HFFc6 (cell line): ENCODE measurements at regions not wholly inside any gene's neighbourhood (a gene's known extent, or its start where the extent isn't known, plus 50 kb on each side); places are given as distances from the start of the nearest gene placed in this dataset.
A peak's percentile ranks its signal among the peaks of the same experiment; 100 is the strongest.

Experiments
- DNase-seq: peaks from one replicate; pipeline ENCODE4 v3.0.0-alpha.2; 2018
- H3K27ac Mint-ChIP-seq: 2 replicates; pipeline ENCODE4 v1.8.0; 2020; ENCODE audit warnings: mild to moderate bottlenecking, mixed read lengths
- H3K27me3 Mint-ChIP-seq: 2 replicates; pipeline ENCODE4 v1.8.0; 2021; ENCODE audit warnings: mild to moderate bottlenecking, moderate library complexity, mixed read lengths; ENCODE audit not compliant: insufficient read depth
- H3K36me3 Mint-ChIP-seq: 2 replicates; pipeline ENCODE4 v1.8.0; 2021; ENCODE audit warnings: low read depth, mixed read lengths
- H3K4me1 Mint-ChIP-seq: 2 replicates; pipeline ENCODE4 v1.8.0; 2020; ENCODE audit warnings: low read depth, mixed read lengths
- H3K4me3 Mint-ChIP-seq: 2 replicates; pipeline ENCODE4 v1.8.0; 2020; ENCODE audit warnings: mild to moderate bottlenecking, moderate library complexity, mixed read lengths
- H3K9me3 Mint-ChIP-seq: 2 replicates; pipeline ENCODE4 v1.8.0; 2020; ENCODE audit warnings: mild to moderate bottlenecking, mixed read lengths
- CTCF ChIP-seq: fragments of 200-600 bp; sonication (generic); IDR thresholded peaks from 2 replicates; pipeline ENCODE4 v1.5.0; 2021; ENCODE audit warnings: antibody characterized with exemption, mild to moderate bottlenecking

GRCh38 chr4:182978152-182978827 lies 61.1 kb upstream of the DCTD start:
- Mint-ChIP-seq H3K36me3 (peaks cover 15% of the 10 kb centered on the region), H3K4me3 (no peak overlapping the region), H3K27me3 (no peaks in the 10 kb centered on the region; the same call in none of the 2 replicates), H3K4me1 (peaks cover 52% of the 10 kb centered on the region), H3K9me3 (no peaks in the 10 kb centered on the region; the same call in 1 of the 2 replicates), H3K27ac (peak overlapping the region; percentile 55)
- no peak for TF ChIP-seq CTCF
- peak; percentile 58 for DNase-seq

DNA sequence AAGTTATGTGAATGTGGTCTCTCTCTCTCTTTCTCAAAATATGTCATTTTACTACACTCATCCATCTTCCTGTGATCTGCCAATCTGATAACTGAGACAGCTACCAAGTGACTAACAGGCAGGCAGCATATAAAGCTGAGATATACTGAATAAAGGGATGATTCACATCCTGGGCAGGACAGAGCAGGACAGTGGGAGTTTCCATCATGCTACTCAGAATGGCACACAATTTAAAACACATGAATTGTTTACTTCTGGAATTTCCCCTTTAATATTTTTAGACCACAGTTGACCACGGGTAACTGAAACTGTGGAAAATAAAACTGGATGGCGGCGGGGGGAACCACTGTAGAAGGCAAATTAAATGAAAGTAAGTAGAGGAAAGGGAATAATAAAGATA lies 58.6 kb upstream of the DCTD start:
- TF ChIP-seq CTCF, result no peak
- Mint-ChIP-seq H3K27me3 (no peaks in the 10 kb centered on the region; the same call in 1 of the 2 replicates), H3K27ac (peak overlapping the region; percentile 89), H3K4me1 (peaks cover 54% of the 10 kb centered on the region), H3K4me3 (peak overlapping the region; percentile 79), H3K36me3 (0 out of 2 replicates have a peak, but pooled peaks cover 3% of the 10 kb centered on the region), H3K9me3 (no peaks in the 10 kb centered on the region; the same call in 1 of the 2 replicates)
- DNase-seq, result peak; percentile 88

DNA sequence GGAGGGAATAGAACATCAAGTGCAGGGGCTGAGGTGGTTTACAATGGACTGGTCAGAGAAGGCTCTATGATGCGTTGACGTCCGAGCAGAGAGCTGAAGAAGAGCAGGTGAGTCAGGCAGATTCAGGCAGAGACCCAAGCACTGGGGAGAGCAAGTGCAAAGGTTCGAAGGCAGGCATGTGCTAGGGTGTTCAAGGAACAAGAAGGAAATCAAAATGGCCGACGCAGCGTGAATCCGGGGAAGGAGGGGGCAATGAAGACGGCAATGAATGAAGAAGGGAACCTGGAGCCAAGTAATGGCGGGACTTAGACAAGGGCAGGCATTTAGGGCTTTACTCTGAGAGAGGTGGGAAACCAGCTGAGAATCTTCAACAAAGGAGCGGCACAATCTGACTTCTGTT lies 56.8 kb upstream of the DCTD start:
- H3K9me3 Mint-ChIP-seq, result no peaks in the 10 kb centered on the region; the same call in 1 of the 2 replicates
- peaks cover 2% of the 10 kb centered on the region for H3K27me3 Mint-ChIP-seq
- no peak overlapping the region for H3K4me3 Mint-ChIP-seq
- H3K27ac Mint-ChIP-seq, result peak overlapping the region; percentile 60; the same call in 1 of the 2 replicates
- H3K36me3 Mint-ChIP-seq, result 0 out of 2 replicates have a peak, but pooled peaks cover 3% of the 10 kb centered on the region
- peaks cover 51% of the 10 kb centered on the region for H3K4me1 Mint-ChIP-seq
- DNase-seq, result no peak
- TF ChIP-seq CTCF, result no peak

- H3K27me3 Mint-ChIP-seq, result peaks cover 2% of the 10 kb centered on the region
- DNase-seq, result no peak
- H3K27ac Mint-ChIP-seq, result peak overlapping the region; percentile 60
- peaks cover 47% of the 10 kb centered on the region for H3K4me1 Mint-ChIP-seq
- no peak for TF ChIP-seq CTCF
- no peaks in the 10 kb centered on the region; the same call in 1 of the 2 replicates for H3K9me3 Mint-ChIP-seq
- H3K36me3 Mint-ChIP-seq, result 0 out of 2 replicates have a peak, but pooled peaks cover 3% of the 10 kb centered on the region
- no peak overlapping the region for H3K4me3 Mint-ChIP-seq
Observed at GRCh38 chr4:182973511-182973911, 56.3 kb upstream of the DCTD start.

- peaks cover 3% of the 10 kb centered on the region for H3K9me3 Mint-ChIP-seq
- H3K4me1 Mint-ChIP-seq, result peaks cover 35% of the 10 kb centered on the region
- peaks cover 2% of the 10 kb centered on the region; the same call in 1 of the 2 replicates for H3K36me3 Mint-ChIP-seq
- H3K4me3 Mint-ChIP-seq, result no peak overlapping the region
- TF ChIP-seq CTCF, result no peak
- H3K27me3 Mint-ChIP-seq, result peaks cover 2% of the 10 kb centered on the region
- DNase-seq, result no peak
- H3K27ac Mint-ChIP-seq, result no peak overlapping the region
Observed at GRCh38 chr4:182971702-182972101, 54.5 kb upstream of the DCTD start.
